Upper lobe of left lung (tissue), 4 donors: ENCODE measurements at regions not wholly inside any gene's neighbourhood (a gene's known extent, or its start where the extent isn't known, plus 50 kb on each side); places are given as distances from the start of the nearest gene placed in this dataset.
"Not testable (repeated sequence)": the region's sequence is repeated elsewhere in the genome, so short reads cannot be mapped to it uniquely, and the experiment has no call there.

Experiments used
- POLR2A ChIP-seq, 4 donors: fragments of 450-650 bp; IDR thresholded peaks; one replicate each; pipeline ENCODE4 v1.5.1; 2016 to 2017; ENCODE audit warnings: antibody characterized with exemption in 4 of 4, mild to moderate bottlenecking in 2 of 4
- POLR2AphosphoS5 ChIP-seq, 2 donors: sonication (generic); formaldehyde crosslinking; IDR thresholded peaks; one replicate each; pipeline ENCODE4 v1.5.1; 2017; ENCODE audit warnings: antibody characterized with exemption in 2 of 2
- TF ChIP-seq, protein P1 (sequence below), 6 experiments: fragments of 450-650 bp in 4 of 6; fragments of 200-600 bp in 2 of 6; sonication (generic) in 2 of 6; IDR thresholded peaks; one replicate each; pipeline ENCODE4 v1.5.1; 2016 to 2019; ENCODE audit warnings: antibody characterized with exemption in 6 of 6

DNA sequence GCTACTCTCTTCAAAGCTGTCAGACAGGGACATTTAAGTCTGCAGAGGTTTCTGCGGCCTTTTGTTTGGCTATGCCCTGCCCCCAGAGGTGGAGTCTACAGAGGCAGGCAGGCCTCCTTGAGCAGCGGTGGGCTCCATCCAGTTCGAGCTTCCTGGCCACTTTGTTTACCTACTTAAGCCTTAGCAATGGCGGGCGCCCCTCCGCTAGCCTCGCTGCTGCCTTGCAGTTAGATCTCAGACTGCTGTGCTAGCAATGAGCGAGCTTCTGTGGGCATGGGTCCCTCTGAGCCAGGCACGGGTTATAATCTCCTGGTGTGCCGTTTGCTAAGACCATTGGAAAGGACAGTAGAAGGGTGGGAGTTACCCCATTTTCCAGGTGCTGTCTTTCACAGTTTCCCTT, 924.9 kb upstream of the C9orf72 start:
- TF ChIP-seq, protein P1, sequence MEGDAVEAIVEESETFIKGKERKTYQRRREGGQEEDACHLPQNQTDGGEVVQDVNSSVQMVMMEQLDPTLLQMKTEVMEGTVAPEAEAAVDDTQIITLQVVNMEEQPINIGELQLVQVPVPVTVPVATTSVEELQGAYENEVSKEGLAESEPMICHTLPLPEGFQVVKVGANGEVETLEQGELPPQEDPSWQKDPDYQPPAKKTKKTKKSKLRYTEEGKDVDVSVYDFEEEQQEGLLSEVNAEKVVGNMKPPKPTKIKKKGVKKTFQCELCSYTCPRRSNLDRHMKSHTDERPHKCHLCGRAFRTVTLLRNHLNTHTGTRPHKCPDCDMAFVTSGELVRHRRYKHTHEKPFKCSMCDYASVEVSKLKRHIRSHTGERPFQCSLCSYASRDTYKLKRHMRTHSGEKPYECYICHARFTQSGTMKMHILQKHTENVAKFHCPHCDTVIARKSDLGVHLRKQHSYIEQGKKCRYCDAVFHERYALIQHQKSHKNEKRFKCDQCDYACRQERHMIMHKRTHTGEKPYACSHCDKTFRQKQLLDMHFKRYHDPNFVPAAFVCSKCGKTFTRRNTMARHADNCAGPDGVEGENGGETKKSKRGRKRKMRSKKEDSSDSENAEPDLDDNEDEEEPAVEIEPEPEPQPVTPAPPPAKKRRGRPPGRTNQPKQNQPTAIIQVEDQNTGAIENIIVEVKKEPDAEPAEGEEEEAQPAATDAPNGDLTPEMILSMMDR (IDR thresholded peaks at IDR 0.05): not testable (repeated sequence)
- not testable (repeated sequence) for TF ChIP-seq POLR2AphosphoS5, POLR2A (IDR thresholded peaks at IDR 0.05)
